Endodermal cell (in vitro differentiated cells): ENCODE measurements at regions not wholly inside any gene's neighbourhood (a gene's known extent, or its start where the extent isn't known, plus 50 kb on each side); places are given as distances from the start of the nearest gene placed in this dataset.

Experiments used
- DNase-seq: peaks from one replicate; pipeline ENCODE4 v3.0.0-alpha.2; 2017
- H3K27ac ChIP-seq: 2 replicates; pipeline ENCODE4 v1.5.1; 2013; ENCODE audit warnings: mild to moderate bottlenecking, low read depth, low read length, moderate library complexity
- H3K27me3 ChIP-seq: 2 replicates; pipeline ENCODE4 v1.6.1; 2013; ENCODE audit warnings: mild to moderate bottlenecking, low read length, moderate library complexity; ENCODE audit not compliant: insufficient read depth, control insufficient read depth, poor library complexity, severe bottlenecking
- H3K36me3 ChIP-seq: 2 replicates; pipeline ENCODE4 v1.7.0; 2013; ENCODE audit warnings: mild to moderate bottlenecking, low read length, moderate library complexity; ENCODE audit not compliant: control insufficient read depth, insufficient read depth
- H3K4me1 ChIP-seq: one replicate; pipeline ENCODE4 v1.7.0; 2013; ENCODE audit warnings: low read length; ENCODE audit not compliant: control insufficient read depth, insufficient read depth
- H3K4me3 ChIP-seq: 2 replicates; pipeline ENCODE4 v1.5.1; 2013; ENCODE audit warnings: mild to moderate bottlenecking, low read length, moderate library complexity
- H3K9ac ChIP-seq: 2 replicates; pipeline ENCODE4 v1.6.1; 2013; ENCODE audit warnings: mild to moderate bottlenecking, low read length, moderate library complexity; ENCODE audit not compliant: poor library complexity, severe bottlenecking; ENCODE audit errors: extremely low read depth
- H3K9me3 ChIP-seq: 2 replicates; pipeline ENCODE4 v1.6.1; 2013; ENCODE audit warnings: mild to moderate bottlenecking, low read length, moderate library complexity; ENCODE audit not compliant: control insufficient read depth
- H3K27ac Mint-ChIP-seq: 2 replicates; pipeline ENCODE4 v1.8.0; 2020; ENCODE audit warnings: mixed read lengths
- H3K27me3 Mint-ChIP-seq: 2 replicates; pipeline ENCODE4 v1.8.0; 2021; ENCODE audit warnings: mild to moderate bottlenecking, mixed read lengths; ENCODE audit not compliant: insufficient read depth
- H3K36me3 Mint-ChIP-seq: 2 replicates; pipeline ENCODE4 v1.8.0; 2020; ENCODE audit warnings: low read depth, mixed read lengths
- H3K4me1 Mint-ChIP-seq: 2 replicates; pipeline ENCODE4 v1.8.0; 2020; ENCODE audit warnings: mixed read lengths
- H3K4me3 Mint-ChIP-seq: 2 replicates; pipeline ENCODE4 v1.8.0; 2020; ENCODE audit warnings: mild to moderate bottlenecking, moderate library complexity, mixed read lengths
- H3K9me3 Mint-ChIP-seq: 2 replicates; pipeline ENCODE4 v1.8.0; 2020; ENCODE audit warnings: mild to moderate bottlenecking, mixed read lengths
- CTCF ChIP-seq: fragments of 200-600 bp; sonication (generic); conservative IDR thresholded peaks from 2 replicates; pipeline ENCODE4 v1.5.0; 2021; ENCODE audit warnings: antibody characterized with exemption, mild to moderate bottlenecking
- WGBS, 2 experiments: methylation state at CpG; one replicate each; pipeline versions ENCODE4 v1.1.5 to v1.1.7; 2013; ENCODE audit warnings: missing lambda C conversion rate in 2 of 2, mixed read lengths in 1 of 2; ENCODE audit not compliant: insufficient coverage in 1 of 2, insufficient read length in 1 of 2; 5-methylcytosine and 5-hydroxymethylcytosine counted together

GRCh38 chr3:161444694-161445077, 51.9 kb upstream of the OTOL1 start:
- no peaks in the 10 kb centered on the region for H3K27me3 Mint-ChIP-seq
- TF ChIP-seq CTCF: no peak
- 43 to 56% methylated on average over 2 to 3 of the region's 3 CpGs for WGBS, 2 experiments

GRCh38 chr3:161443921-161444693, 52.5 kb upstream of the OTOL1 start:
- Histone ChIP-seq H3K4me3 (no peak overlapping the region), H3K27me3 (no peaks in the 10 kb centered on the region), H3K27ac (no peak overlapping the region), H3K36me3 (no peaks in the 10 kb centered on the region), H3K9me3 (no peaks in the 10 kb centered on the region), H3K9ac (no peak overlapping the region), H3K4me1 (no peaks in the 10 kb centered on the region)
- no peak for DNase-seq
- Mint-ChIP-seq H3K4me3 (no peak overlapping the region), H3K36me3 (no peaks in the 10 kb centered on the region), H3K27me3 (no peaks in the 10 kb centered on the region), H3K9me3 (no peaks in the 10 kb centered on the region), H3K27ac (no peak overlapping the region), H3K4me1 (no peaks in the 10 kb centered on the region)
- TF ChIP-seq CTCF: no peak
- 93 to 100% methylated on average over 4 of the region's 4 CpGs for WGBS, 2 experiments

More at GRCh38 chr3:161444694-161445077, 51.9 kb upstream of the OTOL1 start:
- H3K27me3 ChIP-seq: no peaks in the 10 kb centered on the region
- H3K36me3 ChIP-seq: no peaks in the 10 kb centered on the region
- no peak overlapping the region for H3K4me3 ChIP-seq
- no peak overlapping the region for H3K9ac ChIP-seq
- Mint-ChIP-seq H3K4me1 (no peaks in the 10 kb centered on the region), H3K4me3 (no peak overlapping the region), H3K9me3 (no peaks in the 10 kb centered on the region), H3K27ac (peak overlapping the region; percentile 28), H3K36me3 (no peaks in the 10 kb centered on the region)
- DNase-seq: no peak
- no peaks in the 10 kb centered on the region for H3K4me1 ChIP-seq
- no peaks in the 10 kb centered on the region for H3K9me3 ChIP-seq
- H3K27ac ChIP-seq: no peak overlapping the region

- Histone ChIP-seq H3K4me1 (no peaks in the 10 kb centered on the region), H3K9me3 (no peaks in the 10 kb centered on the region), H3K4me3 (no peak overlapping the region), H3K27me3 (no peaks in the 10 kb centered on the region), H3K27ac (no peak overlapping the region), H3K9ac (no peak overlapping the region), H3K36me3 (no peaks in the 10 kb centered on the region)
- peaks cover 3% of the 10 kb centered on the region for H3K4me1 Mint-ChIP-seq
- no peak for DNase-seq
- no peak for TF ChIP-seq CTCF
- no peaks in the 10 kb centered on the region for H3K27me3 Mint-ChIP-seq
- WGBS, 2 experiments: 94 to 100% methylated on average over 1 to 4 of the region's 4 CpGs
- no peak overlapping the region for H3K27ac Mint-ChIP-seq
- no peaks in the 10 kb centered on the region for H3K9me3 Mint-ChIP-seq
- H3K36me3 Mint-ChIP-seq: no peaks in the 10 kb centered on the region
- H3K4me3 Mint-ChIP-seq: no peak overlapping the region
These were observed 59.0 kb upstream of the SPTSSB start for GRCh38 chr3:161430307-161430706.
